ENCODE measurements at regions not wholly inside any gene's neighbourhood (a gene's known extent, or its start where the extent isn't known, plus 50 kb on each side); places are given as distances from the start of the nearest gene placed in this dataset.

- Mint-ChIP-seq H3K27ac (ENCODE audit: unreplicated experiment) (no peak overlapping the region), H3K36me3 (ENCODE audit: low read depth, unreplicated experiment) (peaks cover 2% of the 10 kb centered on the region), H3K9me3 (ENCODE audit: unreplicated experiment) (no peaks in the 10 kb centered on the region), H3K4me3 (ENCODE audit: unreplicated experiment) (no peak overlapping the region), H3K4me1 (ENCODE audit: low read depth, unreplicated experiment) (no peaks in the 10 kb centered on the region), H3K27me3 (ENCODE audit: low read depth, unreplicated experiment) (peaks cover 30% of the 10 kb centered on the region)
- Histone ChIP-seq H3K36me3 (ENCODE audit: insufficient read depth, low read length) (no peaks in the 10 kb centered on the region), H3K27me3 (ENCODE audit: insufficient read depth, low read length) (no peaks in the 10 kb centered on the region), H3K79me2 (ENCODE audit: insufficient read depth, low read length) (no peaks in the 10 kb centered on the region), H3K4me3 (ENCODE audit: insufficient read depth, low read depth, low read length) (no peak overlapping the region), H3K9me3 (ENCODE audit: insufficient read depth, low read depth, low read length) (no peaks in the 10 kb centered on the region), H3K27ac (ENCODE audit: low read depth, low read length) (no peak overlapping the region), H3K4me2 (ENCODE audit: low read length) (no peak overlapping the region), H4K20me1 (ENCODE audit: insufficient read depth, low read length) (no peaks in the 10 kb centered on the region), H3K9ac (ENCODE audit: low read length) (no peak overlapping the region), H2AFZ (ENCODE audit: low read depth, low read length) (no peak overlapping the region), H3K4me1 (ENCODE audit: insufficient read depth, low read length) (no peaks in the 10 kb centered on the region)
- FAIRE-seq, result no peak
- no peak for DNase-seq (ENCODE audit: low read depth)
- no peak for TF ChIP-seq EZH2 (IDR thresholded peaks at IDR 0.05; ENCODE audit: insufficient read depth, low read length)
- TF ChIP-seq CTCF (IDR thresholded peaks at IDR 0.05; ENCODE audit: insufficient read depth, low read depth, low read length), result no peak
These were observed 262.8 kb upstream of the SHH start for GRCh38 chr7:156074982-156075615.

GRCh38 chr7:156074084-156074483 is 261.8 kb upstream of the SHH start:
- H4K20me1 ChIP-seq (ENCODE audit: insufficient read depth, low read length), result no peaks in the 10 kb centered on the region

More at GRCh38 chr7:156074084-156074483, 261.8 kb upstream of the SHH start:
- Histone ChIP-seq H3K79me2 (ENCODE audit: insufficient read depth, low read length) (no peaks in the 10 kb centered on the region), H3K4me2 (ENCODE audit: low read length) (no peak overlapping the region), H3K4me3 (ENCODE audit: insufficient read depth, low read depth, low read length) (no peak overlapping the region), H3K27ac (ENCODE audit: low read depth, low read length) (no peak overlapping the region), H3K4me1 (ENCODE audit: insufficient read depth, low read length) (no peaks in the 10 kb centered on the region), H3K9me3 (ENCODE audit: insufficient read depth, low read depth, low read length) (no peaks in the 10 kb centered on the region), H3K36me3 (ENCODE audit: insufficient read depth, low read length) (no peaks in the 10 kb centered on the region), H2AFZ (ENCODE audit: low read depth, low read length) (no peak overlapping the region), H3K27me3 (ENCODE audit: insufficient read depth, low read length) (no peaks in the 10 kb centered on the region), H3K9ac (ENCODE audit: low read length) (no peak overlapping the region)
- no peak overlapping the region for H3K27ac Mint-ChIP-seq (ENCODE audit: unreplicated experiment)
- FAIRE-seq, result no peak
- TF ChIP-seq EZH2 (IDR thresholded peaks at IDR 0.05; ENCODE audit: insufficient read depth, low read length), result no peak
- no peak for TF ChIP-seq CTCF (IDR thresholded peaks at IDR 0.05; ENCODE audit: insufficient read depth, low read depth, low read length)
- H3K27me3 Mint-ChIP-seq (ENCODE audit: low read depth, unreplicated experiment), result peaks cover 27% of the 10 kb centered on the region
- peaks cover 2% of the 10 kb centered on the region for H3K36me3 Mint-ChIP-seq (ENCODE audit: low read depth, unreplicated experiment)
- H3K9me3 Mint-ChIP-seq (ENCODE audit: unreplicated experiment), result peaks cover 1% of the 10 kb centered on the region
- H3K4me1 Mint-ChIP-seq (ENCODE audit: low read depth, unreplicated experiment), result no peaks in the 10 kb centered on the region
- no peak for DNase-seq (ENCODE audit: low read depth)
- no peak overlapping the region for H3K4me3 Mint-ChIP-seq (ENCODE audit: unreplicated experiment)
